Breast epithelium (tissue), 3 donors: ENCODE measurements at regions not wholly inside any gene's neighbourhood (a gene's known extent, or its start where the extent isn't known, plus 50 kb on each side); places are given as distances from the start of the nearest gene placed in this dataset.

Experiments used
- CTCF ChIP-seq, 3 donors: fragments of 450-650 bp; IDR thresholded peaks; one replicate each; pipeline ENCODE4 v1.5.1; 2016 to 2017; ENCODE audit warnings: antibody characterized with exemption in 3 of 3, mild to moderate bottlenecking in 3 of 3, moderate library complexity in 3 of 3
- POLR2A ChIP-seq: fragments of 450-650 bp; IDR thresholded peaks from one replicate; pipeline ENCODE4 v1.6.1; 2016; ENCODE audit warnings: antibody characterized with exemption, mild to moderate bottlenecking, moderate library complexity
- POLR2AphosphoS5 ChIP-seq, 3 donors: sonication (generic); formaldehyde crosslinking; IDR thresholded peaks; one replicate each; pipeline ENCODE4 v1.6.1; 2017; ENCODE audit warnings: antibody characterized with exemption in 3 of 3

- peak in 1 of 3 donors; percentile 30 for TF ChIP-seq POLR2AphosphoS5 (IDR thresholded peaks at IDR 0.05)
- TF ChIP-seq CTCF (IDR thresholded peaks at IDR 0.05) = no peak
- TF ChIP-seq POLR2A = no peak
These were observed 600.4 kb downstream of the EBF1 start for GRCh38 chr5:158499075-158499891.
